ENCODE measurements at regions not wholly inside any gene's neighbourhood (a gene's known extent, or its start where the extent isn't known, plus 50 kb on each side); places are given as distances from the start of the nearest gene placed in this dataset.

DNA sequence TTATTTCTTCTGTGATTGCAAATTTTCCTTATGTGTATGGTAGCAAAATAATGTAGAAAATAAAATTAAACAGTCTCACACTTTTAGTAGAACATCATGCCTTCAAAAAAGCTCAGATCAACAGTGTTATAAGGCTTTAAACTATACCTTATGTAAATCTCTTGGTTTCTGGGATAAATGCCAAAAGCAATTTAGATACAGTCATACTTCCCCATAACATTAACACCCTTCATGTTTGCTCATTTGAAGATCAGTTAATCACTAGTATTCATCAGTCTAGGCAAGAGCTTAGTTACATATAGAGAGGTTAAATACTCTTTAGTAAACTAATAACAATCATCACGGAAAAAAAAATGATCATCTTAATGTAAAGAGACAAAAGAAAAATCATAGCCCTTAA lies 421.8 kb upstream of the ANO3 start:
- TF ChIP-seq, protein P1, sequence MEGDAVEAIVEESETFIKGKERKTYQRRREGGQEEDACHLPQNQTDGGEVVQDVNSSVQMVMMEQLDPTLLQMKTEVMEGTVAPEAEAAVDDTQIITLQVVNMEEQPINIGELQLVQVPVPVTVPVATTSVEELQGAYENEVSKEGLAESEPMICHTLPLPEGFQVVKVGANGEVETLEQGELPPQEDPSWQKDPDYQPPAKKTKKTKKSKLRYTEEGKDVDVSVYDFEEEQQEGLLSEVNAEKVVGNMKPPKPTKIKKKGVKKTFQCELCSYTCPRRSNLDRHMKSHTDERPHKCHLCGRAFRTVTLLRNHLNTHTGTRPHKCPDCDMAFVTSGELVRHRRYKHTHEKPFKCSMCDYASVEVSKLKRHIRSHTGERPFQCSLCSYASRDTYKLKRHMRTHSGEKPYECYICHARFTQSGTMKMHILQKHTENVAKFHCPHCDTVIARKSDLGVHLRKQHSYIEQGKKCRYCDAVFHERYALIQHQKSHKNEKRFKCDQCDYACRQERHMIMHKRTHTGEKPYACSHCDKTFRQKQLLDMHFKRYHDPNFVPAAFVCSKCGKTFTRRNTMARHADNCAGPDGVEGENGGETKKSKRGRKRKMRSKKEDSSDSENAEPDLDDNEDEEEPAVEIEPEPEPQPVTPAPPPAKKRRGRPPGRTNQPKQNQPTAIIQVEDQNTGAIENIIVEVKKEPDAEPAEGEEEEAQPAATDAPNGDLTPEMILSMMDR (IDR thresholded peaks at IDR 0.05) = no peak
- TF ChIP-seq POLR2A (IDR thresholded peaks at IDR 0.05; ENCODE audit: low read depth) (no peak), POLR2AphosphoS5 (IDR thresholded peaks at IDR 0.05) (no peak), EP300 (IDR thresholded peaks at IDR 0.05) (no peak)
